ENCODE measurements at regions not wholly inside any gene's neighbourhood (a gene's known extent, or its start where the extent isn't known, plus 50 kb on each side); places are given as distances from the start of the nearest gene placed in this dataset.

DNA sequence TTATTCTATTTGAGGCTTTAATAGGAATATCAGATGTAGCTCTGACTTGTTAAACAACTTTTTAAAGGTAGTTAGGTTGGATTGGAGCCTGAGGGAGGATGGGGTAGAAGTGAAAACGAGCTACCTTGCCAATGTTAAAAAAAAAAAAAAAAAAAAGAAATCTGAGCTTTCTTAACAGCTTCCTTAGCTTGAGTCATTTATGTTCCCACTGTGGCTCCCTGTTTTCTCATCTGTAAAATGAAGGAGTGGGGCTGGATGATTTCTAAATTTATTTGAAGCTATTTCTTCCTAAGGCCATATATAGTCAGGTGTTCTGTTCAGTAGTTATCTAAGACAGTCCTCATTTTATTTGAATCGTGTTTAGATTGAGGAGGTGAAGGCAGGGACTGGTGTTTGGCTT, 105.7 kb downstream of the EDEM1 start:
- H3K4me1 ChIP-seq (ENCODE audit: control insufficient read depth, insufficient read depth, low read length), result no peaks in the 10 kb centered on the region

GRCh38 chr3:5294356-5294755, 106.8 kb downstream of the EDEM1 start:
- no peaks in the 10 kb centered on the region for H3K36me3 ChIP-seq (ENCODE audit: control insufficient read depth, insufficient read depth, low read length)
- H3K4me1 ChIP-seq (ENCODE audit: control insufficient read depth, insufficient read depth, low read length), result no peaks in the 10 kb centered on the region
- no peaks in the 10 kb centered on the region for H3K27me3 ChIP-seq (ENCODE audit: control insufficient read depth, insufficient read depth, low read length)
- no peaks in the 10 kb centered on the region for H3K9me3 ChIP-seq (ENCODE audit: control insufficient read depth, insufficient read depth, low read length)
- H3K9ac ChIP-seq (ENCODE audit: low read depth, low read length), result no peak overlapping the region
- no peak overlapping the region for H3K4me3 ChIP-seq (ENCODE audit: low read depth, low read length)

More for the DNA sequence above, 105.7 kb downstream of the EDEM1 start:
- no peaks in the 10 kb centered on the region for H3K27me3 ChIP-seq (ENCODE audit: control insufficient read depth, insufficient read depth, low read length)
- no peak overlapping the region for H3K4me3 ChIP-seq (ENCODE audit: low read depth, low read length)
- H3K36me3 ChIP-seq (ENCODE audit: control insufficient read depth, insufficient read depth, low read length), result no peaks in the 10 kb centered on the region
- H3K9me3 ChIP-seq (ENCODE audit: control insufficient read depth, insufficient read depth, low read length), result no peaks in the 10 kb centered on the region
- H3K9ac ChIP-seq (ENCODE audit: low read depth, low read length), result no peak overlapping the region

DNA sequence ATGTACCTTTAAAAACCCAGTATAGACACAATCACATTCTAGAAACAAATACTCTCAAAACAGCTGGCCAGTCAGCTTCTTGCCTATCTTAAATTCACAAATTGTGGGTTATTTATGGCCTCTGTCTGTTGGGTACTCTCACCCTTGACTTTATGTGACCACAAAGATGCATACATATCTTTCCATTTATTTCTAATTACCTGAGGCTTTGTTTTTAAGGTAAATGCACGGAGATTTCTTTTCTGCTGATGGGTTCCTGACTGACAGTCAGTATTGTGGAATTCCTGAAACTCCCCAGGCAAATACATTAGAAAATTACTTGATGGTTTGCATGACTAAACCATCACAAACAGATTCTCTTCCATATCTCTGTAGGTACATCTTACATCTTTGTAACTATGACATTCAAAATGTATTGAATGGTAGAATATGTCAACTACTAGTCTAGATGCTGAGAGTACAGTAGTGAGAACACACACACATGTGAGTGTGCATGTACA, 107.7 kb downstream of the EDEM1 start:
- Histone ChIP-seq H3K9me3 (ENCODE audit: control insufficient read depth, insufficient read depth, low read length) (no peaks in the 10 kb centered on the region), H3K36me3 (ENCODE audit: control insufficient read depth, insufficient read depth, low read length) (no peaks in the 10 kb centered on the region), H3K27me3 (ENCODE audit: control insufficient read depth, insufficient read depth, low read length) (no peaks in the 10 kb centered on the region), H3K4me3 (ENCODE audit: low read depth, low read length) (no peak overlapping the region), H3K9ac (ENCODE audit: low read depth, low read length) (no peak overlapping the region), H3K4me1 (ENCODE audit: control insufficient read depth, insufficient read depth, low read length) (no peaks in the 10 kb centered on the region)

- no peak overlapping the region for H3K4me3 ChIP-seq (ENCODE audit: low read depth, low read length)
- H3K4me1 ChIP-seq (ENCODE audit: control insufficient read depth, insufficient read depth, low read length), result no peaks in the 10 kb centered on the region
- H3K9me3 ChIP-seq (ENCODE audit: control insufficient read depth, insufficient read depth, low read length), result no peaks in the 10 kb centered on the region
- H3K36me3 ChIP-seq (ENCODE audit: control insufficient read depth, insufficient read depth, low read length), result no peaks in the 10 kb centered on the region
- no peaks in the 10 kb centered on the region for H3K27me3 ChIP-seq (ENCODE audit: control insufficient read depth, insufficient read depth, low read length)
- H3K9ac ChIP-seq (ENCODE audit: low read depth, low read length), result no peak overlapping the region
These were observed 108.9 kb downstream of the EDEM1 start for GRCh38 chr3:5296362-5296761.

- H3K4me3 ChIP-seq (ENCODE audit: low read depth, low read length), result no peak overlapping the region
These were observed 110.4 kb downstream of the EDEM1 start for GRCh38 chr3:5297895-5298294.

GRCh38 chr3:5298453-5298852, 110.9 kb downstream of the EDEM1 start:
- H3K4me3 ChIP-seq (ENCODE audit: low read depth, low read length), result no peak overlapping the region
- H3K36me3 ChIP-seq (ENCODE audit: control insufficient read depth, insufficient read depth, low read length), result no peaks in the 10 kb centered on the region
- no peaks in the 10 kb centered on the region for H3K4me1 ChIP-seq (ENCODE audit: control insufficient read depth, insufficient read depth, low read length)
- no peak overlapping the region for H3K9ac ChIP-seq (ENCODE audit: low read depth, low read length)
- H3K27me3 ChIP-seq (ENCODE audit: control insufficient read depth, insufficient read depth, low read length), result no peaks in the 10 kb centered on the region
- H3K9me3 ChIP-seq (ENCODE audit: control insufficient read depth, insufficient read depth, low read length), result no peaks in the 10 kb centered on the region

More at GRCh38 chr3:5297895-5298294, 110.4 kb downstream of the EDEM1 start:
- Histone ChIP-seq H3K9me3 (ENCODE audit: control insufficient read depth, insufficient read depth, low read length) (no peaks in the 10 kb centered on the region), H3K9ac (ENCODE audit: low read depth, low read length) (no peak overlapping the region), H3K36me3 (ENCODE audit: control insufficient read depth, insufficient read depth, low read length) (no peaks in the 10 kb centered on the region), H3K27me3 (ENCODE audit: control insufficient read depth, insufficient read depth, low read length) (no peaks in the 10 kb centered on the region), H3K4me1 (ENCODE audit: control insufficient read depth, insufficient read depth, low read length) (no peaks in the 10 kb centered on the region)

- H3K36me3 ChIP-seq (ENCODE audit: control insufficient read depth, insufficient read depth, low read length), result no peaks in the 10 kb centered on the region
- no peak overlapping the region for H3K4me3 ChIP-seq (ENCODE audit: low read depth, low read length)
- H3K27me3 ChIP-seq (ENCODE audit: control insufficient read depth, insufficient read depth, low read length), result no peaks in the 10 kb centered on the region
- no peaks in the 10 kb centered on the region for H3K9me3 ChIP-seq (ENCODE audit: control insufficient read depth, insufficient read depth, low read length)
- H3K9ac ChIP-seq (ENCODE audit: low read depth, low read length), result no peak overlapping the region
- H3K4me1 ChIP-seq (ENCODE audit: control insufficient read depth, insufficient read depth, low read length), result no peaks in the 10 kb centered on the region
These were observed 111.7 kb downstream of the EDEM1 start for GRCh38 chr3:5299161-5299560.

DNA sequence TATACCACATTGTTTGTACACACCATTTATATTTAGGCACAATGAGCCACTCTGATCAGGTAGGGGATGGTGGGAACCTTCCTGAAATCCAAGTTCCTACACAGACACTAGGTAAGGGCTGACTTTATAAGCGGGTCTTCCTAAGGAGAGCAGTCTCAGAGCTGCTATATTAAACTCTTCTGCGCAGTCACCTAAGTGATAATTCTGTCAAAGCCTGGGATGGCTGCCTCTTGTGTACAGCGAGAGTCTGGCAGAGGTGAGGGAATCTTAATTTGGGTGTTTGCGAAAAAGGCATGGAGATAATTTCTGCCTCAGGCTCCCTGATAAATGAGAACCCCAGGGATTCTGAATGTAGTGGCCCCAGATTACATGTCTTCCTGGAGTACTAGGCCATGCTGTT, 113.1 kb downstream of the EDEM1 start:
- H3K9me3 ChIP-seq (ENCODE audit: control insufficient read depth, insufficient read depth, low read length), result no peaks in the 10 kb centered on the region
- H3K36me3 ChIP-seq (ENCODE audit: control insufficient read depth, insufficient read depth, low read length), result no peaks in the 10 kb centered on the region
- no peak overlapping the region for H3K4me3 ChIP-seq (ENCODE audit: low read depth, low read length)
- no peaks in the 10 kb centered on the region for H3K4me1 ChIP-seq (ENCODE audit: control insufficient read depth, insufficient read depth, low read length)
- no peaks in the 10 kb centered on the region for H3K27me3 ChIP-seq (ENCODE audit: control insufficient read depth, insufficient read depth, low read length)
- H3K9ac ChIP-seq (ENCODE audit: low read depth, low read length), result no peak overlapping the region

- Histone ChIP-seq H3K4me3 (ENCODE audit: low read depth, low read length) (no peak overlapping the region), H3K27me3 (ENCODE audit: control insufficient read depth, insufficient read depth, low read length) (no peaks in the 10 kb centered on the region), H3K9ac (ENCODE audit: low read depth, low read length) (no peak overlapping the region), H3K36me3 (ENCODE audit: control insufficient read depth, insufficient read depth, low read length) (no peaks in the 10 kb centered on the region), H3K4me1 (ENCODE audit: control insufficient read depth, insufficient read depth, low read length) (no peaks in the 10 kb centered on the region), H3K9me3 (ENCODE audit: control insufficient read depth, insufficient read depth, low read length) (no peaks in the 10 kb centered on the region)
These were observed 114.3 kb downstream of the EDEM1 start for GRCh38 chr3:5301651-5302297.

- H3K27me3 ChIP-seq (ENCODE audit: control insufficient read depth, insufficient read depth, low read length), result no peaks in the 10 kb centered on the region
- no peak overlapping the region for H3K4me3 ChIP-seq (ENCODE audit: low read depth, low read length)
- no peaks in the 10 kb centered on the region for H3K36me3 ChIP-seq (ENCODE audit: control insufficient read depth, insufficient read depth, low read length)
- H3K9ac ChIP-seq (ENCODE audit: low read depth, low read length), result no peak overlapping the region
- no peaks in the 10 kb centered on the region for H3K4me1 ChIP-seq (ENCODE audit: control insufficient read depth, insufficient read depth, low read length)
- H3K9me3 ChIP-seq (ENCODE audit: control insufficient read depth, insufficient read depth, low read length), result no peaks in the 10 kb centered on the region
These were observed 115.2 kb downstream of the EDEM1 start for GRCh38 chr3:5302661-5303060.

GRCh38 chr3:5304188-5304587, 116.7 kb downstream of the EDEM1 start:
- no peaks in the 10 kb centered on the region for H3K4me1 ChIP-seq (ENCODE audit: control insufficient read depth, insufficient read depth, low read length)
- no peaks in the 10 kb centered on the region for H3K9me3 ChIP-seq (ENCODE audit: control insufficient read depth, insufficient read depth, low read length)
- H3K4me3 ChIP-seq (ENCODE audit: low read depth, low read length), result no peak overlapping the region
- H3K27me3 ChIP-seq (ENCODE audit: control insufficient read depth, insufficient read depth, low read length), result no peaks in the 10 kb centered on the region
- no peak overlapping the region for H3K9ac ChIP-seq (ENCODE audit: low read depth, low read length)
- no peaks in the 10 kb centered on the region for H3K36me3 ChIP-seq (ENCODE audit: control insufficient read depth, insufficient read depth, low read length)

- Histone ChIP-seq H3K27me3 (ENCODE audit: control insufficient read depth, insufficient read depth, low read length) (no peaks in the 10 kb centered on the region), H3K9me3 (ENCODE audit: control insufficient read depth, insufficient read depth, low read length) (no peaks in the 10 kb centered on the region), H3K36me3 (ENCODE audit: control insufficient read depth, insufficient read depth, low read length) (no peaks in the 10 kb centered on the region), H3K9ac (ENCODE audit: low read depth, low read length) (no peak overlapping the region), H3K4me3 (ENCODE audit: low read depth, low read length) (no peak overlapping the region), H3K4me1 (ENCODE audit: control insufficient read depth, insufficient read depth, low read length) (no peaks in the 10 kb centered on the region)
These were observed 117.5 kb downstream of the EDEM1 start for GRCh38 chr3:5304789-5305683.
